GM21515 (cell line): ENCODE measurements at regions not wholly inside any gene's neighbourhood (a gene's known extent, or its start where the extent isn't known, plus 50 kb on each side); places are given as distances from the start of the nearest gene placed in this dataset.

ENCODE experiments used
- ATAC-seq: cut with Tn5 transposase; IDR thresholded peaks from one replicate; pipeline ENCODE4 v1.9.1; 2021; ENCODE audit not compliant: unreplicated experiment

GRCh38 chr11:33420959-33421566 lies 163.9 kb downstream of the HIPK3 start:
- ATAC-seq, result no peak

GRCh38 chr11:33419924-33420323 lies 162.7 kb downstream of the HIPK3 start:
- ATAC-seq, result no peak

DNA sequence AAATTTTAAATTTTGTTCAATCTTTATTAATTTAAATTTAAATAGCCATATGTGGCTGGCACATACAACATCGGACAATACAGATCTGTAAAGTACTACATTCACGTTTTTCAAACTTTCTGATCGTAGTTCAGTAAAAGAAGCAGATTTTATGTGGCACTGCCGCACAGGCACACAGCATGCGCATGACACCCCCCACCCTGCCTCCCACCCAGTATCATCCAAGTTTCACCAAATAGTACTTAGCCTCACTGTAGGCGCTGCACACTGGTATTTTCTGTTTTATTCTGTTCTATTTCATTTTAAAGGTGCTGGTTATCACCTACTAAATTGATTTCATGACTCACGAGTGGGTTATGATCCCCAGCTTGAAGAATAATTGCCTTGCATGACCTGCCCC lies 159.9 kb downstream of the HIPK3 start:
- ATAC-seq, result no peak

DNA sequence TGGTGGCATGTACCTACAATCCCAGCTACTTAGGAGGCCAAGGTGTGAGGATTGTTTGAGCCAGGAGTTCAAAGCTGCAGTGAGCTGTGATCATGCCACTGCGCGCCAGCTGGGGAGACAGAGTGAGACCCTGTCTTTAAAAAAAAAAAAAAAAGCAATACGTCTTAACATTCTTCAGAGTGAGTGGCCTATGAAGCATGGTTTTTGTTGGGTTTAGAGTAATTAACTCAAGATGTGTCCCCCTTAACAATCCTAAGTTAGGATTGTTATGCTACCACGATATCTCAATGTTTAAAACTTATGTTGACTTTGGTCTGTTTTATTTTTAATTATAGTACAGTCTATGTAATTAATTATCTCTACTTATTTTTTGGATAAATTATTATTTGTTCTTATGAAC lies 156.1 kb downstream of the HIPK3 start:
- no peak for ATAC-seq

DNA sequence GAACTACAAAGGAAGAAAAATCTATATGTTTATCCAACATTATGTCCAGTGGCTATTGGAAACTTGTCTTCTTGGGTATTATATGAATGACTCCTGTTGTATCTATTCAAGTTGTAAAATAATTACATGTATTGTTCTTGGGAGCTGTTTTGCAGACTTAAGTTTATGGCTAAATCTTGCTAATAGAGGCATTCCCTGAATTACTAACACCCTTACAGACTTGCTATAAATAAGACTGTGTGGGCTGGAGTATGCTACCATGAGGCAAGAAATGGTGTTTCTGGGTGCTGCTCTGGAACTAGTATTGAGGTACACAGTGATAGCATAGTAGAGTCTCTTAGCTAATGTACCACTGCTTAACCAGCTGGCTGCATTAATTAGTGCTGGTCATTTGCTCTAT lies 155.1 kb downstream of the HIPK3 start:
- no peak for ATAC-seq

DNA sequence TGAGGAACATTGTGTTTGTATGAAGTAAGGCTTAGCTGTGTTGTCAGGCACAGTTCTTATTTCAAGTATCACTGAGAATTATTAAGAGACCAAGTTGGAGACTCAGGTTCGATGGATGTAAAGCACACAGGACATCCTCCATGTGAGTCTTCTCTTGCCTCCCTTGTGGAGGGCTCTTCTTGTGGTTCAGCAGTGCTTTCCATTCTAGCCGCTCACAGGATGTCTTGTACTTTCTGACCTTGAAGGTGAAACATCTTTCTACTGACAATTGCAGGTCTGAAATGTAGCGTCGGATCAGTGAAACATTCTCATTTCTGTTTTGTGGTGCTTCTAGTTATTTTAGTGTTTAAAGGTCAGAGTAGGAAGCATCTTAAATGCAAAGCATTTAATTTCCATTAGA lies 154.6 kb downstream of the HIPK3 start:
- ATAC-seq, result no peak

GRCh38 chr11:33410086-33410765 lies 153.0 kb downstream of the HIPK3 start:
- no peak for ATAC-seq
